ENCODE measurements at regions not wholly inside any gene's neighbourhood (a gene's known extent, or its start where the extent isn't known, plus 50 kb on each side); places are given as distances from the start of the nearest gene placed in this dataset.

DNA sequence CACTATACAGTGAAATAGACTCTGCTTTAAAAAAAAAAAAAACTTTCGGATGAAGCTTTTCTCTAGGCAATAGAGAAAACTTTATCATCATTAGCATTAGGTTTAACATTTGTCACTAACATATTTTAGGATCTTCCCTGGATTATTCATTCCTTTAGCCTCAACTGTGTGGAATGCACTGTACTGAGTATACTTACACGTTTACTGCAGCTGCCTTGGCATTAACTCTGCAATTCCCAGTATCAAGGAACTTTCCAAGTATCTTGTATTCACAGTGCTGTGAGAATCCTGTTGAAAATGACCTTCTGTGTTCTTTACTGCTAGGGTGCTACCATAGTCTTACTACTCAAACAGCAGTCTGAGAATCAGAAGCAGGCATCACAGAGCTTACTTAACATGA is 328.2 kb upstream of the COL3A1 start:
- TF ChIP-seq, protein P1, sequence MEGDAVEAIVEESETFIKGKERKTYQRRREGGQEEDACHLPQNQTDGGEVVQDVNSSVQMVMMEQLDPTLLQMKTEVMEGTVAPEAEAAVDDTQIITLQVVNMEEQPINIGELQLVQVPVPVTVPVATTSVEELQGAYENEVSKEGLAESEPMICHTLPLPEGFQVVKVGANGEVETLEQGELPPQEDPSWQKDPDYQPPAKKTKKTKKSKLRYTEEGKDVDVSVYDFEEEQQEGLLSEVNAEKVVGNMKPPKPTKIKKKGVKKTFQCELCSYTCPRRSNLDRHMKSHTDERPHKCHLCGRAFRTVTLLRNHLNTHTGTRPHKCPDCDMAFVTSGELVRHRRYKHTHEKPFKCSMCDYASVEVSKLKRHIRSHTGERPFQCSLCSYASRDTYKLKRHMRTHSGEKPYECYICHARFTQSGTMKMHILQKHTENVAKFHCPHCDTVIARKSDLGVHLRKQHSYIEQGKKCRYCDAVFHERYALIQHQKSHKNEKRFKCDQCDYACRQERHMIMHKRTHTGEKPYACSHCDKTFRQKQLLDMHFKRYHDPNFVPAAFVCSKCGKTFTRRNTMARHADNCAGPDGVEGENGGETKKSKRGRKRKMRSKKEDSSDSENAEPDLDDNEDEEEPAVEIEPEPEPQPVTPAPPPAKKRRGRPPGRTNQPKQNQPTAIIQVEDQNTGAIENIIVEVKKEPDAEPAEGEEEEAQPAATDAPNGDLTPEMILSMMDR (IDR thresholded peaks at IDR 0.05) = no peak
- ATAC-seq (ENCODE audit: low FRiP score) (no peak), DNase-seq (ENCODE audit: low spot score) (no peak)

DNA sequence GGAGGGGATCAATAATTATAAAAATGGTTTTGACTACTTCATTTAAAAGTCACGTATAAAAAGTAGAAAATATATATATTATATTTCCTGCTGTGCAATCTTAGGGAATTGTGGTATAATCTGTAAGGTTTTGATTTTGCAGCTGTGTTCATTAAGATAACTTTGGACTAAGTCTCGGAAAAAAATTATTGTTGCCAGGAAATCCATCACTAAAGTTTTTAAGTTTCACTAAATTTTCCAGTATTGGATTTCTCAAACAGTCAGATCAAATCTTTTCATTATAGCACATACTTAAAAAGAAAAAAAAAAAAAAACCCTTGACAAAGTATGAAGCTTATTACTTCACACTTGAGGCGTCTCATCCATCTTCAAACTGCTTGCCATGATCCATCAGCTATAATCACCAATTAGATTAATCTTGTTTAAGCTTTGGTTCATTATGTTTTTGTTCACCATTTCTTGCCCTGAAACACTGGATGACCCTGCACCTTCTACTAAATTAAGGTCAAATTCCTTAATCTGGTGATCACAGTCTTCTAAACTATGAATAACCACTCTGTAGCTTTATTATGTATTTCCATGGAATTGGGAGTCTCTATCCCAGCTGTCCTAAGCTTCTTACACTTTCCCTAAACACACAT is 326.6 kb upstream of the COL3A1 start:
- no peak for DNase-seq (ENCODE audit: low spot score)
- TF ChIP-seq, protein P1 (IDR thresholded peaks at IDR 0.05) = no peak
- no peak for ATAC-seq (ENCODE audit: low FRiP score)

DNA sequence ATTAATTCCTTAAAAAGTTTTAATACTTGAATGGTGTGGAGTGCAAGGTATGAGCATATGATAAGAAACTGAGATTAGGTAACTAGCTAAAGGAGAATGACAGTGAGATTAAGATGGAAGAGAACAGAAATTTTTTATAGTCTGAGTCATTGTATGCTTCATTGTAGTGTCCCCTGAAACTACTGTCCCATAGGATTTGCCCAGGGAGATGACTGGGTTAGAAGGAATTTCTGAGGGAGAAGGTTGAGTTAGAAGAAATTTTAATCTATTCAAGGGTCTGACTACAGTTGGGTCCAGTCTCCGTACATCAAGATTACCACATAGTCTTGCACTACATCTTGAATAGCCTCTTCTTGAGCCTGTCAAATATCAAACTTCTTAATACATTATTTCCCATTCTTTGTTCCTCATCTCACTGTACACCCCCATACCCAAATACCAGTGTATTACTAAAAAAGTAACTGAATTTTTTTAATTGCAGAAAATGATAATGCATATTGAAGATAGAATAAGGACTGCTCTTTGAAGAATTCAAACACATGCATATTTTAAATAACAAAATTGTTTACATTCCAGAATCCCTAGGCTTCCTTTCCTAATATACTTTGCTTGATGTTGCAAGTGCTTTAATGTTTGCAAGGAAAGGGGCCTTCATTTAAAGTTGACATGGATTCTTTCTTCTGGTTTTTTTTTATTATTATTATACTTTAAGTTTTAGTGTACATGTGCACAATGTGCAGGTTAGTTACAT is 314.3 kb upstream of the COL3A1 start:
- ATAC-seq (ENCODE audit: low FRiP score) (no peak), DNase-seq (ENCODE audit: low spot score) (no peak)
- TF ChIP-seq, protein P1 (IDR thresholded peaks at IDR 0.05) = no peak

DNA sequence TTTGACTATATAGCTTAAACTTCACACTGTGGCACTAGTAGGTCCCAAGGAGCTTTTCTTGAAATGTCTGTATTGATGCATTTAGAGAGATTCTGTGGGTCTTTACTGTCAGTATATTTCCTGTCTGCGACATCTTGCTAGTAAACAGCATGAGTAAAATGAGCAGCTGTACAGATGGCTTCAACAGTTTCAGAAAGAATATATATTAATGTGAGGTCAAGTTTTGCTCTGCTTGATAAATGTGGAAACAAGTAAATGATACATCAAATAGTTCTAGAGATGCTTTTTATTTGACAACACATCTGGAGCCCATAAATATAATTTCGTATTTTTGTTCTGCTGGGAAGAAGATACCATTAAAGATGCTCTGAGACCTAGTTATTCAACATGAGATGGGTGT is 310.9 kb upstream of the COL3A1 start:
- no peak for ATAC-seq (ENCODE audit: low FRiP score)
- TF ChIP-seq, protein P1 (IDR thresholded peaks at IDR 0.05) = no peak
- DNase-seq (ENCODE audit: low spot score) = no peak

DNA sequence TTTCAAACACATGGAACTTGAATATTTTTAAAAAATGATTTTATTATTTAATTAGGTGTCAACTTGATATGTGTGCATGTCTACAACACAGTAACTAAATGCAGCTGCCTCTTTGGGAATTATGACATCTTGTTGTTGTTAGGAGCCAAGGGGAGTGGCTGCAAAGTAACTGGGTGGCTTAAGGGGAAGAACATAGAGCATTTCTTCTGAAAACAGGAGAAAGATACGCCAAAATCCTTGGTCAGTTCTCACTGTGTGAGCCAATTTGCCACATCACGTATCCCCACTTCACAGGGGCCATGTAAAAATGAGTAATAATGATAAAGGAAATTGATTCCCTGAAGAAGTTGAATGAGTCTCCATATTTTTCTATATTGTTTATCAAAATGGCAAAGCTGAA is 309.8 kb upstream of the COL3A1 start:
- ATAC-seq (ENCODE audit: low FRiP score) (no peak), DNase-seq (ENCODE audit: low spot score) (no peak)
- TF ChIP-seq, protein P1 (IDR thresholded peaks at IDR 0.05) = no peak

DNA sequence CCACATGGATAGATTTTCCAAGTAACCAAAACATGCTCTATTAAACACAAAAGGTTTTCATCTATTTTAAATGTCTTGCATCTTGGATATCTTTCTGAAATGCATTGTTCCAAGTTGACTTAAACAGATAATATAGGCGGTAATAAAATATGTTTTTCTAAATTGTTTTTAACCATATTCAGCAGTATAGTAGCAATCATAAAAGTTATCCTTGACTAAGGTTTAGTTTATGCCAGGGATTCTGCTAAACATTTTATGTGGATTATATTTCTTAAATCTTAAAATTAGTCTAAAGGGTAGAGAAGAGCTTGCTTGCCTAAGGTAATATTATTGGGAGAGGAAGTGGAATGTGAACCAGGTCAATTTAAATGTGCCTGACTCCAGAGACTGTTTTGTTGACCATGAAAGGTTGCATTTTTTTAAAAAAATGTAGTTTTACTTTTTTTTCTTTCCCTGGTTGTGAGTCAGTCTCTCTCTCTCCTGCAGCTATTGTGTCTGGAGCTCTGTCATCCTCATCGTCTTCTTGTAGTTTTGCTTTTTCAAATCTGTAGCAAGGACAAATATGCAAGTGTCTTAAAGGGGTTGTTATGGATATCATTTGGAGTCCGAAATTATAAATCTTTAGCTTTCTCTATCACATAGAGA is 309.1 kb upstream of the COL3A1 start:
- ATAC-seq (ENCODE audit: low FRiP score) (no peak), DNase-seq (ENCODE audit: low spot score) (no peak)
- TF ChIP-seq, protein P1 (IDR thresholded peaks at IDR 0.05) = no peak
